DND-41 (cell line): ENCODE measurements at regions not wholly inside any gene's neighbourhood (a gene's known extent, or its start where the extent isn't known, plus 50 kb on each side); places are given as distances from the start of the nearest gene placed in this dataset.

Experiments used
- ATAC-seq: fragments of 200-7000 bp; cut with Tn5 transposase; 3 replicates; pipeline ENCODE4 v1.9.1; 2021; ENCODE audit warnings: low read depth; ENCODE audit not compliant: insufficient read depth
- DNase-seq: peaks from one replicate; pipeline ENCODE4 v3.0.0-alpha.2; 2020
- H2AFZ ChIP-seq: 2 replicates; pipeline ENCODE4 v1.6.0; 2012; ENCODE audit warnings: low read depth, low read length
- H3K27ac ChIP-seq: 2 replicates; pipeline ENCODE4 v1.5.1; 2012; ENCODE audit warnings: low read length, inconsistent platforms
- H3K27me3 ChIP-seq: fragments of 200-600 bp; sonication (generic); 2 replicates; pipeline ENCODE4 v1.6.0; 2012; ENCODE audit warnings: low read length, mild to moderate bottlenecking, inconsistent platforms; ENCODE audit not compliant: insufficient read depth, poor library complexity
- H3K36me3 ChIP-seq: 2 replicates; pipeline ENCODE4 v1.5.1; 2012; ENCODE audit warnings: low read length, inconsistent platforms; ENCODE audit not compliant: insufficient read depth
- H3K4me1 ChIP-seq: 2 replicates; pipeline ENCODE4 v1.5.1; 2012; ENCODE audit warnings: mild to moderate bottlenecking, low read length; ENCODE audit not compliant: insufficient read depth
- H3K4me2 ChIP-seq: 2 replicates; pipeline ENCODE4 v1.6.0; 2012; ENCODE audit warnings: mild to moderate bottlenecking, moderate library complexity, low read length, inconsistent platforms; ENCODE audit not compliant: insufficient read depth
- H3K4me3 ChIP-seq, 2 experiments: fragments of 200-600 bp in 1 of 2; shearing (Covaris generic) in 1 of 2; 2 replicates each; pipeline ENCODE4 v1.5.1; 2012 to 2016; ENCODE audit warnings: inconsistent platforms in 2 of 2, low read length in 2 of 2, mild to moderate bottlenecking in 2 of 2, low read depth in 1 of 2, moderate library complexity in 1 of 2
- H3K79me2 ChIP-seq: 2 replicates; pipeline ENCODE4 v1.6.0; 2012; ENCODE audit warnings: low read length, inconsistent platforms; ENCODE audit not compliant: insufficient read depth
- H3K9ac ChIP-seq: 2 replicates; pipeline ENCODE4 v1.6.0; 2012; ENCODE audit warnings: low read depth, mild to moderate bottlenecking, inconsistent platforms, low read length, moderate library complexity
- H3K9me3 ChIP-seq: 2 replicates; pipeline ENCODE4 v1.5.1; 2012; ENCODE audit warnings: low read length, moderate library complexity, mild to moderate bottlenecking, inconsistent platforms; ENCODE audit not compliant: insufficient read depth, severe bottlenecking
- H4K20me1 ChIP-seq: 2 replicates; pipeline ENCODE4 v1.6.0; 2012; ENCODE audit warnings: low read length; ENCODE audit not compliant: insufficient read depth
- CTCF ChIP-seq: IDR thresholded peaks from 2 replicates; pipeline ENCODE4 v1.5.1; 2012; ENCODE audit warnings: borderline replicate concordance, low read length, moderate library complexity, mild to moderate bottlenecking; ENCODE audit not compliant: poor library complexity, severe bottlenecking; ENCODE audit errors: extremely low read depth
- EZH2 ChIP-seq: IDR thresholded peaks from 3 replicates; pipeline ENCODE4 v1.6.1; 2012; ENCODE audit warnings: borderline replicate concordance, low read depth, mild to moderate bottlenecking, moderate library complexity, low read length, inconsistent platforms; ENCODE audit not compliant: severe bottlenecking

DNA sequence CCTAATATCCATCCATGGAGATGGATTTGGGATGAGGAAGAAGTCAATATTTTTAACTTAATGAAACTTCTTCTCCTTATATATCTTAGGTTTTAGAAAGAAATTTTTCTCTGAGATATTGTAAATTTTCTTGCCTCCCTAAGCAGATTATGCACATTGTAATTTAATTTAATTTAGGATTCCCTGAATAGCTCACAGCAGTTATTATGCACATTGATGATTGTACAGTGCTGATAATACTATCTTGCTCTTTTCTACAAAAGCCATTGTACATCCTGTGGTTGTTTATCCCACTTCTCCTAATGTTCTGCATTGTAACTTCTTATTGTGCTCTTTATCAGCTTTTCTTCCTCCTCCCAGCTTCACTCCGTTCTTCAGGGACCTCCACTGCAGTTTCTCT lies 410.4 kb upstream of the WWC1 start:
- no peak overlapping the region for H3K27ac ChIP-seq
- H3K9ac ChIP-seq = no peak overlapping the region
- H2AFZ ChIP-seq = no peak overlapping the region
- H3K27me3 ChIP-seq = no peaks in the 10 kb centered on the region
- H3K36me3 ChIP-seq = no peaks in the 10 kb centered on the region
- peaks cover 4% of the 10 kb centered on the region for H3K9me3 ChIP-seq
- no peak for TF ChIP-seq EZH2
- TF ChIP-seq CTCF = no peak
- H4K20me1 ChIP-seq = no peaks in the 10 kb centered on the region
- no peak for ATAC-seq
- no peaks in the 10 kb centered on the region for H3K79me2 ChIP-seq
- H3K4me1 ChIP-seq = no peaks in the 10 kb centered on the region
- H3K4me3 ChIP-seq = no peak overlapping the region
- DNase-seq = no peak
- no peak overlapping the region for H3K4me2 ChIP-seq

- Histone ChIP-seq H3K27me3 (no peaks in the 10 kb centered on the region), H2AFZ (no peak overlapping the region), H3K4me2 (no peak overlapping the region), H3K36me3 (no peaks in the 10 kb centered on the region), H3K9me3 (no peaks in the 10 kb centered on the region), H3K27ac (no peak overlapping the region), H3K9ac (no peak overlapping the region), H3K4me1 (no peaks in the 10 kb centered on the region), H4K20me1 (no peaks in the 10 kb centered on the region), H3K79me2 (no peaks in the 10 kb centered on the region), H3K4me3 (no peak overlapping the region)
- no peak for TF ChIP-seq CTCF
- no peak for TF ChIP-seq EZH2
- DNase-seq (no peak), ATAC-seq (no peak)
Measured at GRCh38 chr5:167886196-167886595, 405.2 kb upstream of the WWC1 start.

- Histone ChIP-seq H3K36me3 (no peaks in the 10 kb centered on the region), H3K4me3 (no peak overlapping the region), H3K9me3 (no peaks in the 10 kb centered on the region), H3K27me3 (no peaks in the 10 kb centered on the region), H3K4me1 (no peaks in the 10 kb centered on the region), H3K9ac (no peak overlapping the region), H3K79me2 (no peaks in the 10 kb centered on the region), H3K27ac (no peak overlapping the region), H2AFZ (no peak overlapping the region), H4K20me1 (no peaks in the 10 kb centered on the region), H3K4me2 (no peak overlapping the region)
- ATAC-seq (no peak), DNase-seq (no peak)
- TF ChIP-seq CTCF = no peak
- no peak for TF ChIP-seq EZH2
Measured at GRCh38 chr5:167888393-167888792, 403.1 kb upstream of the WWC1 start.

GRCh38 chr5:167889276-167889675 lies 402.2 kb upstream of the WWC1 start:
- Histone ChIP-seq H3K27ac (no peak overlapping the region), H3K36me3 (no peaks in the 10 kb centered on the region), H3K79me2 (no peaks in the 10 kb centered on the region), H3K4me1 (no peaks in the 10 kb centered on the region), H4K20me1 (no peaks in the 10 kb centered on the region), H2AFZ (no peak overlapping the region), H3K4me3 (no peak overlapping the region), H3K9ac (no peak overlapping the region), H3K4me2 (no peak overlapping the region), H3K9me3 (no peaks in the 10 kb centered on the region), H3K27me3 (no peaks in the 10 kb centered on the region)
- ATAC-seq = no peak
- DNase-seq = no peak
- TF ChIP-seq EZH2 = no peak
- TF ChIP-seq CTCF = no peak
